GM20000 (cell line): ENCODE measurements at regions not wholly inside any gene's neighbourhood (a gene's known extent, or its start where the extent isn't known, plus 50 kb on each side); places are given as distances from the start of the nearest gene placed in this dataset.

Experiments used
- DNase-seq: peaks from one replicate; pipeline ENCODE4 v3.0.0; 2012; ENCODE audit warnings: low spot score
- TF ChIP-seq, protein P1 (sequence below): IDR thresholded peaks from 2 replicates; pipeline ENCODE4 v1.5.1; 2012; ENCODE audit warnings: mild to moderate bottlenecking, control low read depth; ENCODE audit errors: extremely low read depth, missing control alignments

DNA sequence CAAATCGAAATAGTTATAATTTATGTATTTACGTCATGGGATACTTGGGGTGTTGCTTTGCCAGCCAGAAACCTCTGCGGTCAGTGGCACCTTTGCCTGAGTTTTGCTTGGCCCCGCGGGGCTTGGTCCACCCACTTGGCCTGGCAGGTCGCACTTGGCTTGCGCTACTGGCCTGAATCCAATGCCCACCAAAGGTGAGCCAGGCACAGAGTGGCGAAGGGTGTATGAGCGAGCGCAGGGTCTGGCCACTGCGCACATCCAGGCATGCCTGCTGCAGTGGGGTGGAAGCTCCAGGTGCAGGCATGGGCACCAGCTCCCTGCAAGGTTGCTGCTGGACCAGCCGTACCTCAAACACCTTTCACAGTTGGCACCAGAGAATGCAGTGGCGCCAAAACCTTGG, 714.6 kb downstream of the CDH9 start:
- TF ChIP-seq, protein P1, sequence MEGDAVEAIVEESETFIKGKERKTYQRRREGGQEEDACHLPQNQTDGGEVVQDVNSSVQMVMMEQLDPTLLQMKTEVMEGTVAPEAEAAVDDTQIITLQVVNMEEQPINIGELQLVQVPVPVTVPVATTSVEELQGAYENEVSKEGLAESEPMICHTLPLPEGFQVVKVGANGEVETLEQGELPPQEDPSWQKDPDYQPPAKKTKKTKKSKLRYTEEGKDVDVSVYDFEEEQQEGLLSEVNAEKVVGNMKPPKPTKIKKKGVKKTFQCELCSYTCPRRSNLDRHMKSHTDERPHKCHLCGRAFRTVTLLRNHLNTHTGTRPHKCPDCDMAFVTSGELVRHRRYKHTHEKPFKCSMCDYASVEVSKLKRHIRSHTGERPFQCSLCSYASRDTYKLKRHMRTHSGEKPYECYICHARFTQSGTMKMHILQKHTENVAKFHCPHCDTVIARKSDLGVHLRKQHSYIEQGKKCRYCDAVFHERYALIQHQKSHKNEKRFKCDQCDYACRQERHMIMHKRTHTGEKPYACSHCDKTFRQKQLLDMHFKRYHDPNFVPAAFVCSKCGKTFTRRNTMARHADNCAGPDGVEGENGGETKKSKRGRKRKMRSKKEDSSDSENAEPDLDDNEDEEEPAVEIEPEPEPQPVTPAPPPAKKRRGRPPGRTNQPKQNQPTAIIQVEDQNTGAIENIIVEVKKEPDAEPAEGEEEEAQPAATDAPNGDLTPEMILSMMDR: no peak
- DNase-seq: no peak

DNA sequence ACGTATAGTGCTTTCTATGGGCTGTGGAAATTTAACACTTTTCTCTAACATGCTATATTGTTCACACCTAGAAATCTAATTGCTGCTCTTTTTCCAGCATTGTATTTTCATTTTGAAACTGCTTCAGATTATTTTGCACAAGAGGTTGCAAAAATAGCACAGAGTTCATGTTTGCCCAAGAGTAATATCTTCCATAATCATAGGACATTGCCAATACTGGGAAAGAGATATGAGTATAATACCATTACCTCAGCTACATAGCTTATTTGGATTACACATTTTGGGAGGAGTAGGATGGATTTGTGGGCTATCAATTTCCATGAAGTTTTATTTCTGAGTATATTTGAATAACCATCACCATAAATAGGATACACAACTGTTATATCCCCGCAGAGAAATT, 717.1 kb downstream of the CDH9 start:
- TF ChIP-seq, protein P1: no peak
- DNase-seq: no peak

DNA sequence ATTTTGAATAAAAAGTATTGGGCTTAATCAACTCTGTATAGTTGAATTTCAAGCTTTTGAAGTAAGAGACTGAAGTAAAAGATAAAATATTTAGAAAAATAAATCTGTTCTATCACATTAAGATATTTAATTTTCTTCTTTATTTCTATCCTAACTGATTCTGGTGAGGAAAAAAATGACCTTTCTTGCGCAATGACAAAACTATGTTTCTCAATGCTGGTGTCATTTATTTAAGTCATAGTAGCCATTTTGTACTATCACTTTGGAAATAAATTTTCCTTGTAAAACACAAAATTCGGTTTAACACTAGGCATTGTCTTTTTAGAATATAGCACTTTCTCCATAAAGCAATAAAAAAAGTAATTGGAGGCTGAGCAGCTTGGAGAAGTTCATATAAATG, 728.0 kb downstream of the CDH9 start:
- no peak for DNase-seq
- TF ChIP-seq, protein P1: no peak

DNA sequence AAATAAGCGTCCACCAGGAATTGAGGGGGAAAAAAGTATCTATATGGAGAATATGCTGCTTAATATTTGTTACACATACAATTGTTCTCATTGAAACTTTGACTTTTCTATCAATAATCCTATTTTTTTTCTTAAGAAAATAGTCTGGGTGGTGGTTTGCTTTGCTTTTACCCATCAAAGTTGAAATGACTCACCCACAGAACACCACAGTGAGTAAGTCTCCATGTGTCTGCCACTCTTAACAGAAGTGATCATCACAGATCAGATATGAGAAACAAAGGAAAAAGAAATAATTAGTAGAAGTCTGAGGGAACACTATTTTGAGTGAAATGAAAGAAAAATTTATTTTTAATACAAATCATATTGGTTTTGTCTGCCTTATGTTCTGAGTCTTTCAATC, 742.8 kb downstream of the CDH9 start:
- DNase-seq: no peak

DNA sequence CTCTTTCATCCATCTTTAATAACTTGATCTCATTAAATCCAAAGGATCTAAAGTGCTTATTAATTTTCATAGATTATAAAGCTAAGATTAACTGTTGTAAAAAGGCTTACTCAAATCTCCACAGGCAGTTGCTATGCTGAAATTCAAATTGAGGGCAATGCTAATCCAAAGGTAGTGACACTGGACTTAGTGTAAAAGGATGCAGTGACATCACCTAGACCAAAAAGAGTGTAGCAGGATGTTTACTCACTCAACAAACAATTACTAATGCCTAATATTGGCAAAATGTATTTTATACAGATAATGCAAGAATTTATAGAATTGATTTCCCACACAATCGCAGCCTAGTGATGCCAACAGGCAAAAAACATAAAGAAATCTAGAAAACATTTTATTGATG, 756.2 kb downstream of the CDH9 start:
- no peak for DNase-seq
- TF ChIP-seq, protein P1: no peak

More for the DNA sequence above, 742.8 kb downstream of the CDH9 start:
- TF ChIP-seq, protein P1: no peak

DNA sequence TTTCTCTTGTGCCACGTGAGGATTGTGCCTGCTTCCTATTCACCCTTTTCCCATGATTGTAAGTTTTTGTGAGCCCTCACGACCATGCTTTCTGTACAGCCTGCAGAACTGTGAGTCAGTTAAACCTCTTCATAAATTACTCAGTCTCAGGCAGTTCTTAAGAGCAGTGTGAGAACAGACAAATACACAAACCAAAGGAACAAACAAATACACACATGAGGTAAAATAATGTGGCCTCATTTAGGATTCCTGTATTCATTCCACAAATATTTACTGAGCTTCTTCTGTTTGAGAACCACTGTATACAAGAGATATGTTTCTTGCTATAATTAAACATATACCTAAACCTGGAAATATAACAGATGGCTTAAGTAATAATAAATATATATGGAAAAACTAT, 760.3 kb downstream of the CDH9 start:
- no peak for DNase-seq
- TF ChIP-seq, protein P1: no peak

DNA sequence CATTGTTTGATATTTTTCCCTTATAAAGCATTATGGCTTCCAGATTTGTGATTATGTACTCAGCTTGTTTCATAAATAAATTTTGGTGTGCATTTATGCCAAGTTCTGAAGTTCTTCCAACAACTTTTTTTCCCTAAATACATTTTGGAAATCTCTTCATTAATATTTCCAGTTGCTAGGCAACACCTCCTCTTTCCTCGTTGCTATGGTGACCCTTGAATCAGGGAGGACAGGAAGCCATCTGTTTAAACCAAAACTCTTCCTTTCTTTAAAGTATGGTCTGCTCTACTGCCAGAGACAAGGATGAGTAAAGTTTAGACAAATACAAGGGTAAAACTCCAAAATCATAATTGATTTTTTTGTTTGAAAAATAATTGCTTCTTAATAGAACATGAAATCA, 779.3 kb downstream of the CDH9 start:
- no peak for DNase-seq
- TF ChIP-seq, protein P1: no peak
